ENCODE measurements at regions not wholly inside any gene's neighbourhood (a gene's known extent, or its start where the extent isn't known, plus 50 kb on each side); places are given as distances from the start of the nearest gene placed in this dataset.

- no peak for TF ChIP-seq CTCF (IDR thresholded peaks at IDR 0.05)
- Histone ChIP-seq H3K36me3 (no peaks in the 10 kb centered on the region), H3K27ac (no peak overlapping the region), H3K4me3 (no peak overlapping the region), H3K9me3 (no peaks in the 10 kb centered on the region), H3K27me3 (no peaks in the 10 kb centered on the region), H3K9ac (ENCODE audit: low read depth in 2 of 2, low read length in 2 of 2) (no peak overlapping the region), H3K4me1 (no peaks in the 10 kb centered on the region)
- intact Hi-C loops (cut with DNase I): no loop called here
- DNase-seq: no peak
Measured at GRCh38 chr3:168493412-168494205, 397.9 kb upstream of the GOLIM4 start.

GRCh38 chr3:168490981-168491380 lies 395.3 kb upstream of the GOLIM4 start:
- intact Hi-C loops (cut with DNase I): no loop called here
- no peak for TF ChIP-seq CTCF (IDR thresholded peaks at IDR 0.05)
- H3K9ac ChIP-seq (ENCODE audit: low read depth in 2 of 2, low read length in 2 of 2): no peak overlapping the region
- no peaks in the 10 kb centered on the region for H3K27me3 ChIP-seq
- H3K9me3 ChIP-seq: no peaks in the 10 kb centered on the region
- no peak overlapping the region for H3K27ac ChIP-seq
- no peaks in the 10 kb centered on the region for H3K4me1 ChIP-seq
- no peak overlapping the region for H3K4me3 ChIP-seq
- H3K36me3 ChIP-seq: no peaks in the 10 kb centered on the region
- no peak for DNase-seq

GRCh38 chr3:168489301-168489700 lies 393.6 kb upstream of the GOLIM4 start:
- H3K9me3 ChIP-seq: no peaks in the 10 kb centered on the region
- intact Hi-C loops (cut with DNase I): no loop called here
- TF ChIP-seq CTCF (IDR thresholded peaks at IDR 0.05): no peak
- H3K9ac ChIP-seq (ENCODE audit: low read depth in 2 of 2, low read length in 2 of 2): no peak overlapping the region
- DNase-seq: no peak
- no peaks in the 10 kb centered on the region for H3K4me1 ChIP-seq
- H3K27me3 ChIP-seq: no peaks in the 10 kb centered on the region
- no peak overlapping the region for H3K27ac ChIP-seq
- no peak overlapping the region for H3K4me3 ChIP-seq
- no peaks in the 10 kb centered on the region for H3K36me3 ChIP-seq

- Histone ChIP-seq H3K27ac (no peak overlapping the region), H3K4me1 (no peaks in the 10 kb centered on the region), H3K9me3 (no peaks in the 10 kb centered on the region), H3K4me3 (no peak overlapping the region), H3K36me3 (no peaks in the 10 kb centered on the region), H3K9ac (ENCODE audit: low read depth in 2 of 2, low read length in 2 of 2) (no peak overlapping the region), H3K27me3 (no peaks in the 10 kb centered on the region)
- intact Hi-C loops (cut with DNase I): no loop called here
- no peak for TF ChIP-seq CTCF (IDR thresholded peaks at IDR 0.05)
- DNase-seq: no peak
Measured at GRCh38 chr3:168485936-168486335, 390.2 kb upstream of the GOLIM4 start.

GRCh38 chr3:168476360-168476980 lies 380.7 kb upstream of the GOLIM4 start:
- Histone ChIP-seq H3K9me3 (no peaks in the 10 kb centered on the region), H3K27me3 (no peaks in the 10 kb centered on the region), H3K27ac (no peak overlapping the region), H3K4me1 (no peaks in the 10 kb centered on the region), H3K36me3 (no peaks in the 10 kb centered on the region), H3K4me3 (no peak overlapping the region), H3K9ac (ENCODE audit: low read depth in 2 of 2, low read length in 2 of 2) (no peak overlapping the region)
- no peak for DNase-seq
- intact Hi-C loops (cut with DNase I): no loop called here
- TF ChIP-seq CTCF (IDR thresholded peaks at IDR 0.05): no peak
